GM20000 (cell line): ENCODE measurements at regions not wholly inside any gene's neighbourhood (a gene's known extent, or its start where the extent isn't known, plus 50 kb on each side); places are given as distances from the start of the nearest gene placed in this dataset.

ENCODE experiments used
- DNase-seq: peaks from one replicate; pipeline ENCODE4 v3.0.0; 2012; ENCODE audit warnings: low spot score
- CTCF ChIP-seq: IDR thresholded peaks from 2 replicates; pipeline ENCODE4 v1.5.1; 2012; ENCODE audit warnings: mild to moderate bottlenecking, control low read depth; ENCODE audit errors: extremely low read depth, missing control alignments

- no peak for TF ChIP-seq CTCF
- DNase-seq, result no peak
Measured at GRCh38 chrX:13250826-13251580, 68.8 kb downstream of the ATXN3L start.

GRCh38 chrX:13248867-13249486 lies 70.9 kb downstream of the ATXN3L start:
- DNase-seq, result no peak
- no peak for TF ChIP-seq CTCF

- TF ChIP-seq CTCF, result no peak
- no peak for DNase-seq
Measured at GRCh38 chrX:13239272-13239671, 80.6 kb downstream of the ATXN3L start.

- no peak for TF ChIP-seq CTCF
- no peak for DNase-seq
Measured at GRCh38 chrX:13235930-13236329, 83.9 kb downstream of the ATXN3L start.

- TF ChIP-seq CTCF, result no peak
- DNase-seq, result no peak
Measured at GRCh38 chrX:13232484-13232883, 87.4 kb downstream of the ATXN3L start.

DNA sequence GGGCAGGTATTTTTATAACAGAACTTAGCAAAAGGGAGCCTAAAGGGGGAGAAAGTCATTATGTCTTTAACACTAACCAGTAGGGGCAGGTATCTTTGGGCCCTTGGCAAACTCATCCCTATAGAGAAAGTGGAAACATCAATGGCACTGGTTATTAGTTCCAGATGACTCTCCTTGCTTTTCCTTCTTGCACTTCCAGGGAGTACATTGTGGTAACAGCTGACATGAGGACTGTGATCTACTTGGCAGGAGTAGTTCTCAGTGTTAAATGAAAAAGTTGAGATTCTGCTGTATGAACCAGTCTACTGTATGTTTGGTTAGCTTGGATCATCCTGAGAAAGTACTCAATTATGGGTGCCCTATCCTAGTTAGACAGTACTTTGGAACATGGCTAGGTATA lies 93.6 kb downstream of the ATXN3L start:
- no peak for DNase-seq
- TF ChIP-seq CTCF, result no peak

- no peak for TF ChIP-seq CTCF
- DNase-seq, result no peak
Measured at GRCh38 chrX:13223868-13224567, 95.8 kb downstream of the ATXN3L start.
